Neuronal stem cell (in vitro differentiated cells): ENCODE measurements at regions not wholly inside any gene's neighbourhood (a gene's known extent, or its start where the extent isn't known, plus 50 kb on each side); places are given as distances from the start of the nearest gene placed in this dataset.

Experiments
- DNase-seq: peaks from one replicate; pipeline ENCODE4 v3.0.0-alpha.2; 2013; ENCODE audit warnings: low spot score
- H2AFZ ChIP-seq: one replicate; pipeline ENCODE4 v1.6.1; 2013; ENCODE audit warnings: mild to moderate bottlenecking, low read length, inconsistent platforms
- H2AK5ac ChIP-seq: 2 replicates; pipeline ENCODE4 v1.6.1; 2013; ENCODE audit warnings: low read depth, mild to moderate bottlenecking, inconsistent platforms, low read length, moderate library complexity, mixed read lengths
- H2BK120ac ChIP-seq: 2 replicates; pipeline ENCODE4 v1.6.1; 2013; ENCODE audit warnings: low read depth, mild to moderate bottlenecking, inconsistent platforms, low read length, moderate library complexity, mixed read lengths
- H2BK12ac ChIP-seq: one replicate; pipeline ENCODE4 v1.6.1; 2013; ENCODE audit warnings: low read length, inconsistent platforms
- H2BK15ac ChIP-seq: 2 replicates; pipeline ENCODE4 v1.6.1; 2013; ENCODE audit warnings: mild to moderate bottlenecking, low read length, inconsistent platforms, mixed read lengths
- H2BK5ac ChIP-seq: one replicate; pipeline ENCODE4 v1.6.1; 2013; ENCODE audit warnings: inconsistent platforms, mild to moderate bottlenecking, low read length, moderate library complexity
- H3K14ac ChIP-seq: one replicate; pipeline ENCODE4 v1.6.1; 2013; ENCODE audit warnings: low read length, inconsistent platforms
- H3K18ac ChIP-seq: 2 replicates; pipeline ENCODE4 v1.6.1; 2013; ENCODE audit warnings: low read length, inconsistent platforms
- H3K23ac ChIP-seq: 2 replicates; pipeline ENCODE4 v1.6.1; 2013; ENCODE audit warnings: low read depth, mild to moderate bottlenecking, mixed read lengths, low read length, inconsistent platforms; ENCODE audit not compliant: poor library complexity
- H3K27ac ChIP-seq: replicated peaks from 3 replicates; pipeline ENCODE4 v1.5.1; 2013; ENCODE audit warnings: low read length, inconsistent platforms
- H3K27me3 ChIP-seq, 3 experiments: 2 replicates each; pipeline ENCODE4 v1.6.1; 2013; ENCODE audit warnings: low read length in 3 of 3, mild to moderate bottlenecking in 2 of 3, inconsistent platforms in 1 of 3, low read depth in 1 of 3, mixed read lengths in 1 of 3, moderate library complexity in 1 of 3; ENCODE audit not compliant: control insufficient read depth in 3 of 3, insufficient read depth in 3 of 3
- H3K36me3 ChIP-seq, 2 donors: replicated peaks in 1 of 2; 2 replicates each; pipeline ENCODE4 v1.6.1; 2013; ENCODE audit warnings: low read length in 2 of 2; ENCODE audit not compliant: control insufficient read depth in 2 of 2, insufficient read depth in 2 of 2
- H3K4ac ChIP-seq: 2 replicates; pipeline ENCODE4 v1.6.1; 2013; ENCODE audit warnings: inconsistent platforms, mild to moderate bottlenecking, low read length, moderate library complexity
- H3K4me1 ChIP-seq, 2 donors: 1 replicate in 1 of 2; 2 replicates in 1 of 2; pipeline ENCODE4 v1.6.1; 2013; ENCODE audit warnings: low read length in 2 of 2, low read depth in 1 of 2; ENCODE audit not compliant: control insufficient read depth in 2 of 2, insufficient read depth in 1 of 2
- H3K4me2 ChIP-seq: one replicate; pipeline ENCODE4 v1.6.1; 2013; ENCODE audit warnings: mild to moderate bottlenecking, low read length, inconsistent platforms; ENCODE audit not compliant: insufficient read depth, poor library complexity, severe bottlenecking
- H3K4me3 ChIP-seq, 2 donors: 2 replicates each; pipeline ENCODE4 v1.5.1; 2013; ENCODE audit warnings: low read length in 2 of 2, mild to moderate bottlenecking in 2 of 2, inconsistent platforms in 1 of 2, moderate library complexity in 1 of 2
- H3K79me1 ChIP-seq: one replicate; pipeline ENCODE4 v1.6.1; 2013; ENCODE audit warnings: low read depth, mild to moderate bottlenecking, inconsistent platforms, low read length, moderate library complexity
- H3K9ac ChIP-seq: one replicate; pipeline ENCODE4 v1.6.1; 2013; ENCODE audit warnings: mild to moderate bottlenecking, low read depth, low read length, inconsistent platforms; ENCODE audit not compliant: poor library complexity
- H3K9me3 ChIP-seq, 2 donors: replicated peaks in 1 of 2; 2 replicates each; pipeline versions ENCODE3 to v1.6.1; 2013; ENCODE audit warnings: low read length in 2 of 2, mild to moderate bottlenecking in 2 of 2, inconsistent platforms in 1 of 2, low read depth in 1 of 2, mixed read lengths in 1 of 2, moderate library complexity in 1 of 2; ENCODE audit not compliant: control insufficient read depth in 2 of 2, insufficient read depth in 1 of 2
- H4K8ac ChIP-seq: one replicate; pipeline ENCODE4 v1.6.1; 2013; ENCODE audit warnings: low read depth, mild to moderate bottlenecking, inconsistent platforms, low read length, moderate library complexity
- H4K91ac ChIP-seq: one replicate; pipeline ENCODE4 v1.6.1; 2013; ENCODE audit warnings: low read length, low read depth, mild to moderate bottlenecking, inconsistent platforms; ENCODE audit not compliant: poor library complexity
- WGBS, 2 donors: extraction: QIAGEN DNeasy Blood & Tissue Kit; methylation state at CpG; one replicate each; pipeline ENCODE4 v1.1.7; 2013; ENCODE audit warnings: missing lambda C conversion rate in 2 of 2, mixed read lengths in 1 of 2; ENCODE audit not compliant: insufficient read length in 2 of 2, insufficient replicate concordance in 1 of 2; ENCODE audit errors: extremely low coverage in 2 of 2; 5-methylcytosine and 5-hydroxymethylcytosine counted together

- no peaks in the 10 kb centered on the region for H3K36me3 ChIP-seq
These were observed 303.0 kb upstream of the NR2F2 start for GRCh38 chr15:96027501-96027900.

DNA sequence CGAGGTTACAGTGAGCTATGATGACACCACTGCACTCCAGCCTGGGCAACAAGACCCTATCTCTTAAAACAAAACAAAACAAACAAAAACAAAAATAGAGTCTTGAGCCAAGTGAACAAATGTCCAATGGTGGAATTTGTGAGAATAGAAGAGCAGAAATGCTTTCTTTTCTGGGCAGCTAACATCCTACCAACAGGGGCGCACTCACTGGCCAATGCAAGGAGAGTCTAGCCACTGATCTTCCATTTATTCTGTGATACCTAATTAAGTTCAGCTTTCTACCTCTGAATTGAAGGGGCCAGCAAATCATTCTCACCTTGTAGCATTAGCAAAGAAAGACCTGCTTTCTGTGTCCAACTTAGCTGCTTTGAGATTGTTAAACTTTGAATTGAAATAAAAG, 301.9 kb upstream of the NR2F2 start:
- H2AK5ac ChIP-seq = no peak overlapping the region
- no peak for DNase-seq
- no peak overlapping the region for H3K23ac ChIP-seq
- no peaks in the 10 kb centered on the region for H3K36me3 ChIP-seq
- no peaks in the 10 kb centered on the region for H3K4me1 ChIP-seq
- H3K4me2 ChIP-seq = no peak overlapping the region
- H3K27ac ChIP-seq = no peak overlapping the region
- no peaks in the 10 kb centered on the region for H3K27me3 ChIP-seq
- no peak overlapping the region for H2BK120ac ChIP-seq
- no peak overlapping the region for H3K9ac ChIP-seq
- no peak overlapping the region for H3K4me3 ChIP-seq
- no peak overlapping the region for H4K91ac ChIP-seq
- H2AFZ ChIP-seq = peak overlapping the region; percentile 17
- H2BK15ac ChIP-seq = no peak overlapping the region
- no CpG with 5 or more reads among the region's 2 CpGs for WGBS, 2 donors
- H3K79me1 ChIP-seq = no peaks in the 10 kb centered on the region
- no peak overlapping the region for H2BK12ac ChIP-seq
- H3K9me3 ChIP-seq = peaks cover 0 to 2% of the 10 kb centered on the region in 2 donors
- H3K14ac ChIP-seq = no peak overlapping the region
- H3K4ac ChIP-seq = no peak overlapping the region
- no peak overlapping the region for H4K8ac ChIP-seq
- no peak overlapping the region for H2BK5ac ChIP-seq
- H3K18ac ChIP-seq = no peak overlapping the region

More at GRCh38 chr15:96027501-96027900, 303.0 kb upstream of the NR2F2 start:
- DNase-seq = no peak
- Histone ChIP-seq H2BK15ac (no peak overlapping the region), H3K27me3 (no peaks in the 10 kb centered on the region), H3K4me2 (no peak overlapping the region), H3K14ac (no peak overlapping the region), H3K9ac (no peak overlapping the region), H3K4ac (no peak overlapping the region), H2BK12ac (no peak overlapping the region), H4K91ac (no peak overlapping the region), H3K18ac (no peak overlapping the region), H2BK5ac (no peak overlapping the region), H3K27ac (no peak overlapping the region), H2AK5ac (no peak overlapping the region), H2BK120ac (no peak overlapping the region), H3K23ac (no peak overlapping the region), H2AFZ (no peak overlapping the region), H3K79me1 (no peaks in the 10 kb centered on the region), H3K4me1 (no peaks in the 10 kb centered on the region), H4K8ac (no peak overlapping the region), H3K9me3 (peaks cover 0 to 5% of the 10 kb centered on the region in 2 donors), H3K4me3 (no peak overlapping the region)
- WGBS, 2 donors = no CpG with 5 or more reads among the region's 2 CpGs

DNA sequence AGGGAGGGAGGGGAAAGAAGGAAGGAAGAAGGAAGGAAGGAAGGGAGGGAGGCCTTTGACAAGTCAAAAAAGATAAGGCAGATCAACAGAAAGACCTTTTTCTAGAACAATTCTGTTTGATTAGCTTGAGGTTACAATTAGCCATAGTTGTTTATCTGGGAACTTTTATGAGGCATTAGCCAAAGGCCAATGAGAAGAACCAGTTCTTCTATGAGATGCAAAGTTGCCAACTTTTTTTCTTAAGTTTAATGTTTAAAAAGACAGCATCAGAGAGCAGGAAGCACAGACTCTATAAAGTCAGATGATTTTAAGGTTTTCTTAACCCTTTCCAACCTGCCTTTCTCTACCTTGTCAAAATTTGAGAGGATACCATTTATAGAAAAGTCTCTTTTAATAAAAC, 301.3 kb upstream of the NR2F2 start:
- H3K79me1 ChIP-seq = no peaks in the 10 kb centered on the region
- no peak overlapping the region for H4K8ac ChIP-seq
- no peak overlapping the region for H3K27ac ChIP-seq
- H3K4ac ChIP-seq = no peak overlapping the region
- no peak overlapping the region for H2AK5ac ChIP-seq
- H3K18ac ChIP-seq = no peak overlapping the region
- no peak overlapping the region for H2BK5ac ChIP-seq
- DNase-seq = no peak
- H3K4me2 ChIP-seq = no peak overlapping the region
- no peak overlapping the region for H2BK15ac ChIP-seq
- no peak overlapping the region for H3K14ac ChIP-seq
- H2BK120ac ChIP-seq = no peak overlapping the region
- H2BK12ac ChIP-seq = no peak overlapping the region
- H3K4me3 ChIP-seq = no peak overlapping the region
- H3K9me3 ChIP-seq = peaks cover 0 to 2% of the 10 kb centered on the region in 2 donors
- no peak overlapping the region for H3K9ac ChIP-seq
- H3K23ac ChIP-seq = no peak overlapping the region
- H3K36me3 ChIP-seq = no peaks in the 10 kb centered on the region
- H3K27me3 ChIP-seq = no peaks in the 10 kb centered on the region
- H2AFZ ChIP-seq = no peak overlapping the region
- H4K91ac ChIP-seq = no peak overlapping the region
- no peaks in the 10 kb centered on the region for H3K4me1 ChIP-seq

GRCh38 chr15:96031426-96032110, 298.9 kb upstream of the NR2F2 start:
- H3K18ac ChIP-seq = no peak overlapping the region
- no peak overlapping the region for H4K8ac ChIP-seq
- WGBS, 2 donors = no CpG with 5 or more reads among the region's 5 CpGs
- no peak for DNase-seq
- no peak overlapping the region for H3K9ac ChIP-seq
- no peak overlapping the region for H4K91ac ChIP-seq
- no peaks in the 10 kb centered on the region for H3K79me1 ChIP-seq
- no peak overlapping the region for H3K14ac ChIP-seq
- H3K23ac ChIP-seq = no peak overlapping the region
- H3K4me3 ChIP-seq = no peak overlapping the region
- no peak overlapping the region for H3K4me2 ChIP-seq
- no peaks in the 10 kb centered on the region for H3K27me3 ChIP-seq
- H2BK5ac ChIP-seq = no peak overlapping the region
- H2BK12ac ChIP-seq = no peak overlapping the region
- no peak overlapping the region for H2AK5ac ChIP-seq
- peaks cover 4 to 8% of the 10 kb centered on the region in 2 donors for H3K4me1 ChIP-seq
- peaks cover 0 to 2% of the 10 kb centered on the region in 2 donors for H3K9me3 ChIP-seq
- H2BK120ac ChIP-seq = no peak overlapping the region
- no peak overlapping the region for H3K27ac ChIP-seq
- no peaks in the 10 kb centered on the region for H3K36me3 ChIP-seq
- no peak overlapping the region for H2BK15ac ChIP-seq
- H2AFZ ChIP-seq = no peak overlapping the region
- no peak overlapping the region for H3K4ac ChIP-seq
